ENCODE measurements at regions not wholly inside any gene's neighbourhood (a gene's known extent, or its start where the extent isn't known, plus 50 kb on each side); places are given as distances from the start of the nearest gene placed in this dataset.

GRCh38 chr5:143992496-143992895, 178.0 kb downstream of the YIPF5 start:
- in situ Hi-C loops (cut with MboI): no loop called here
- intact Hi-C loops (cut with micrococcal nuclease; ENCODE audit: unreplicated experiment): no loop called here
- ChIA-PET POLR2A (no interaction called here), SMC1A (ENCODE audit: uncharacterized antibody, unreplicated experiment) (interaction anchor here (0.9 to 2.6 kb wide), 2 partner anchors 14 to 165 kb away, joined by 3 to 8 read pairs; no protein-coding TSS in a partner anchor), CTCF (no interaction called here), RAD21 (ENCODE audit: unreplicated experiment) (no interaction called here)
- Histone ChIP-seq H3K36me3 (ENCODE audit: control insufficient read depth in 2 of 2, insufficient read depth in 2 of 2, low read length in 1 of 2) (no peaks in the 10 kb centered on the region), H3K4me3 (no peak overlapping the region), H3K9ac (ENCODE audit: control insufficient read depth, insufficient read depth, low read length) (no peak overlapping the region), H2AFZ (ENCODE audit: control insufficient read depth, low read depth, low read length) (no peak overlapping the region), H3K27me3 (replicated peaks in 1 of 2; ENCODE audit: control insufficient read depth in 2 of 2, insufficient read depth in 2 of 2, low read length in 1 of 2) (no peaks in the 10 kb centered on the region), H3K4me1 (ENCODE audit: control insufficient read depth, insufficient read depth, low read length) (no peaks in the 10 kb centered on the region), H3K27ac (ENCODE audit: control insufficient read depth, insufficient read depth) (no peak overlapping the region), H3K9me3 (replicated peaks; ENCODE audit: control insufficient read depth, insufficient read depth, low read length) (no peaks in the 10 kb centered on the region), H3K79me2 (ENCODE audit: control insufficient read depth, insufficient read depth, low read length) (no peaks in the 10 kb centered on the region), H4K20me1 (ENCODE audit: control insufficient read depth, insufficient read depth) (no peaks in the 10 kb centered on the region), H3K4me2 (ENCODE audit: control insufficient read depth, insufficient read depth) (no peak overlapping the region)
- TF ChIP-seq ATF7 (IDR thresholded peaks at IDR 0.05; ENCODE audit: low read depth) (no peak), ZNF592 (IDR thresholded peaks at IDR 0.05) (no peak), HCFC1 (IDR thresholded peaks at IDR 0.05; ENCODE audit: low read length) (no peak), SMAD1 (IDR thresholded peaks at IDR 0.05; ENCODE audit: low read depth, partially characterized antibody) (no peak), BMI1 (IDR thresholded peaks at IDR 0.05; ENCODE audit: borderline replicate concordance) (no peak), CEBPZ (IDR thresholded peaks at IDR 0.05; ENCODE audit: low read depth, low read length) (no peak), NR2C1 (IDR thresholded peaks at IDR 0.05) (no peak), NR2C2 (IDR thresholded peaks at IDR 0.05; ENCODE audit: borderline replicate concordance, control insufficient read depth, insufficient read length, low read depth) (no peak), MXI1 (IDR thresholded peaks at IDR 0.05; ENCODE audit: low read depth, low read length) (no peak), CBX5 (IDR thresholded peaks at IDR 0.05; ENCODE audit: low read depth) (no peak), KAT2A (conservative IDR thresholded peaks at IDR 0.05; ENCODE audit: control insufficient read depth, low read depth, low read length) (no peak), HDGF (IDR thresholded peaks at IDR 0.05) (no peak), USF2 (IDR thresholded peaks at IDR 0.05; ENCODE audit: borderline replicate concordance, low read depth, low read length) (no peak), JUNB (IDR thresholded peaks at IDR 0.05) (no peak), SMARCA5 (IDR thresholded peaks at IDR 0.05) (no peak), RFX5 (IDR thresholded peaks at IDR 0.05; ENCODE audit: low read depth, low read length) (no peak)
- WGBS (ENCODE audit: insufficient coverage, insufficient replicate concordance, low lambda C conversion rate, missing lambda C conversion rate): 29% methylated on average over 1 of the region's 1 CpG
- no peak for FAIRE-seq
- DNase-seq (ENCODE audit: low read depth, low spot score): no peak
- BruUV-seq (replicated peaks): no TSS peak
- ATAC-seq: no peak

All from GM12878 (cell line).